Inflammatory macrophage (primary cell): ENCODE measurements at regions not wholly inside any gene's neighbourhood (a gene's known extent, or its start where the extent isn't known, plus 50 kb on each side); places are given as distances from the start of the nearest gene placed in this dataset.

Experiments
- DNase-seq, 2 donors: peaks; one replicate each; pipeline ENCODE4 v3.0.0-alpha.2; 2020 to 2022

- DNase-seq: no peak
Observed at GRCh38 chr1:168871531-168871930, 142.5 kb upstream of the DPT start.

- no peak for DNase-seq
Observed at GRCh38 chr1:168875831-168876230, 146.8 kb upstream of the DPT start.

GRCh38 chr1:168876830-168877229 lies 147.8 kb upstream of the DPT start:
- no peak for DNase-seq

- no peak for DNase-seq
Observed at GRCh38 chr1:168879896-168880734, 151.1 kb upstream of the DPT start.

- DNase-seq: no peak
Observed at GRCh38 chr1:168881656-168882260, 152.8 kb upstream of the DPT start.

- no peak for DNase-seq
Observed at GRCh38 chr1:168887381-168887780, 158.4 kb upstream of the DPT start.

GRCh38 chr1:168888418-168888817 lies 159.4 kb upstream of the DPT start:
- DNase-seq: no peak

GRCh38 chr1:168892931-168893330 lies 163.9 kb upstream of the DPT start:
- DNase-seq: no peak

- no peak for DNase-seq
Observed at GRCh38 chr1:168893359-168893801, 164.4 kb upstream of the DPT start.

- DNase-seq: no peak
Observed at GRCh38 chr1:168894397-168894903, 165.4 kb upstream of the DPT start.

GRCh38 chr1:168897249-168897648 lies 168.2 kb upstream of the DPT start:
- no peak for DNase-seq

GRCh38 chr1:168903237-168903830 lies 174.3 kb upstream of the DPT start:
- DNase-seq: no peak

GRCh38 chr1:168905633-168906032 lies 176.6 kb upstream of the DPT start:
- DNase-seq: no peak

- no peak for DNase-seq
Observed at GRCh38 chr1:168906367-168906766, 177.4 kb upstream of the DPT start.

- no peak for DNase-seq
Observed at GRCh38 chr1:168907053-168907452, 178.0 kb upstream of the DPT start.

- DNase-seq: no peak
Observed at GRCh38 chr1:168907786-168908348, 178.9 kb upstream of the DPT start.

GRCh38 chr1:168910403-168910802 lies 181.4 kb upstream of the DPT start:
- no peak for DNase-seq

- DNase-seq: no peak
Observed at GRCh38 chr1:168911370-168911769, 182.4 kb upstream of the DPT start.

- DNase-seq: no peak
Observed at GRCh38 chr1:168913711-168914463, 184.9 kb upstream of the DPT start.

- DNase-seq: no peak
Observed at GRCh38 chr1:168917309-168917708, 188.3 kb upstream of the DPT start.

GRCh38 chr1:168917796-168918195 lies 188.7 kb upstream of the ATP1B1 start:
- no peak for DNase-seq
